ENCODE measurements at regions not wholly inside any gene's neighbourhood (a gene's known extent, or its start where the extent isn't known, plus 50 kb on each side); places are given as distances from the start of the nearest gene placed in this dataset.

DNA sequence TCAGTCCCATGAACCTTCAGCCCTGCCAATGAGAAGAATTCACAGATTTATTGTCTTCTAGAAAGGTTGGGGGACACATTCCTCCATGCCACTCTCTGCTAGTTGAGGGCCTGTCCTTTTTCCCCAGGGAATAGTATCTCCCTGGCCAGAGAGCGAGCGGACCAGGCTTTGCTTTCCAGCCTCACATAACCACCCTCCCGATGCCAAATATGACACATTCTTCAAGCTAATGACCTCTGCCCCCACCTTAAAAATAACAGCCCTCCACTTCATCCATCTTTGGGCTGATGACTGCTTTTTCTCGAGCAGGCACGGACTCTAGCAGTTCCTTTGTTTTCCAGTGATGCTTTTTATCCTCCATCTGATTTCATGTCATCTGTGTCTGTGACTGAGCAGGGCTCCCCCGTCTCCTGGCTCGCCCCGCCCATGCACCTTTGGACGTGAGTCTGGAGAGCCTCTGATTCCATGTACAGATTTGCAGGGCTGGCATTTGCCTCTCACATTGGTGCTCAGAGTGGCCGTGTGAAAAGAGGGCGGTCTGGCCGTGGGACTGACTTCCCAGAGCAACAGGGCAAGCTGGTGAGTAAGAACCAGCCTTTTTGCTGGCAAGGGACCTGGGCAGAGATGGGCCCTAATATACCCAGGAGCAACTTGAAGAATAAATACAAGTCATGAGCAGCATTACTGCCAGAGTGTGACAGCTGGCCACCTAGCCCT, 279.8 kb downstream of the BCOR start:
- no peak for TF ChIP-seq EP300 (IDR thresholded peaks at IDR 0.05; ENCODE audit: low read length)
- TF ChIP-seq E2F1 (CRISPR knock-in tag; IDR thresholded peaks at IDR 0.05): no peak
- TF ChIP-seq, protein P1, sequence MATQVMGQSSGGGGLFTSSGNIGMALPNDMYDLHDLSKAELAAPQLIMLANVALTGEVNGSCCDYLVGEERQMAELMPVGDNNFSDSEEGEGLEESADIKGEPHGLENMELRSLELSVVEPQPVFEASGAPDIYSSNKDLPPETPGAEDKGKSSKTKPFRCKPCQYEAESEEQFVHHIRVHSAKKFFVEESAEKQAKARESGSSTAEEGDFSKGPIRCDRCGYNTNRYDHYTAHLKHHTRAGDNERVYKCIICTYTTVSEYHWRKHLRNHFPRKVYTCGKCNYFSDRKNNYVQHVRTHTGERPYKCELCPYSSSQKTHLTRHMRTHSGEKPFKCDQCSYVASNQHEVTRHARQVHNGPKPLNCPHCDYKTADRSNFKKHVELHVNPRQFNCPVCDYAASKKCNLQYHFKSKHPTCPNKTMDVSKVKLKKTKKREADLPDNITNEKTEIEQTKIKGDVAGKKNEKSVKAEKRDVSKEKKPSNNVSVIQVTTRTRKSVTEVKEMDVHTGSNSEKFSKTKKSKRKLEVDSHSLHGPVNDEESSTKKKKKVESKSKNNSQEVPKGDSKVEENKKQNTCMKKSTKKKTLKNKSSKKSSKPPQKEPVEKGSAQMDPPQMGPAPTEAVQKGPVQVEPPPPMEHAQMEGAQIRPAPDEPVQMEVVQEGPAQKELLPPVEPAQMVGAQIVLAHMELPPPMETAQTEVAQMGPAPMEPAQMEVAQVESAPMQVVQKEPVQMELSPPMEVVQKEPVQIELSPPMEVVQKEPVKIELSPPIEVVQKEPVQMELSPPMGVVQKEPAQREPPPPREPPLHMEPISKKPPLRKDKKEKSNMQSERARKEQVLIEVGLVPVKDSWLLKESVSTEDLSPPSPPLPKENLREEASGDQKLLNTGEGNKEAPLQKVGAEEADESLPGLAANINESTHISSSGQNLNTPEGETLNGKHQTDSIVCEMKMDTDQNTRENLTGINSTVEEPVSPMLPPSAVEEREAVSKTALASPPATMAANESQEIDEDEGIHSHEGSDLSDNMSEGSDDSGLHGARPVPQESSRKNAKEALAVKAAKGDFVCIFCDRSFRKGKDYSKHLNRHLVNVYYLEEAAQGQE (IDR thresholded peaks at IDR 0.05; ENCODE audit: borderline replicate concordance): no peak
- TF ChIP-seq, protein P1 (CRISPR knock-in tag; IDR thresholded peaks at IDR 0.05; ENCODE audit: low read depth): no peak
